ENCODE measurements at regions not wholly inside any gene's neighbourhood (a gene's known extent, or its start where the extent isn't known, plus 50 kb on each side); places are given as distances from the start of the nearest gene placed in this dataset.

DNA sequence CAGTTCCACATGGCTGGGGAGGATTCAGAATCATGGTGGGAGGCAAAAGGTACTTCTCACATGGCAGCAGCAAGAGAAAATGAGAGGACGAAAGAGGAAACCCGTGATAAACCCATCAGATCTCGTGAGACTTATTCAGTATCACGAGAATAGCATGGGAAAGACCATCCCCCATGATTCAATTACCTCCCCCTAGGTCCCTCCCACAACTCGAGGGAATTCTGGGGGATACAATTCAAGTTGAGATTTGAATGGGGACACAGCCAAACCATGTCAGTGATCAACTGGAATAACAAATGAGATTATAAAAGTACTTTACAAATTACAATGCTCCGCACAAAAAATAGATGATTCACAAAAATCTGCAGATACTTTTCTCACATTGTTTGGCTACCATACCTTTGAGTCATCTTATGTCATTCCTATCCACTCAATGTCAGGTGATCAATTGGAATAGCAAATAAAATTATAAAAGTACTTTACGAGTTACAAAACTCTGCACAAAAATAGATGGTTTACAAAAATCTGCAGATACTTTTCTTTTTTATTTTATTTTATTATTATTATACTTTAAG lies 338.9 kb downstream of the C12orf50 start:
- Mint-ChIP-seq H3K27me3 (no peaks in the 10 kb centered on the region), H3K27ac (no peak overlapping the region), H3K4me1 (no peaks in the 10 kb centered on the region), H3K4me3 (no peak overlapping the region), H3K9me3 (peaks cover 5 to 11% of the 10 kb centered on the region in 2 donors)
- DNase-seq: no peak
- no peak for ATAC-seq

DNA sequence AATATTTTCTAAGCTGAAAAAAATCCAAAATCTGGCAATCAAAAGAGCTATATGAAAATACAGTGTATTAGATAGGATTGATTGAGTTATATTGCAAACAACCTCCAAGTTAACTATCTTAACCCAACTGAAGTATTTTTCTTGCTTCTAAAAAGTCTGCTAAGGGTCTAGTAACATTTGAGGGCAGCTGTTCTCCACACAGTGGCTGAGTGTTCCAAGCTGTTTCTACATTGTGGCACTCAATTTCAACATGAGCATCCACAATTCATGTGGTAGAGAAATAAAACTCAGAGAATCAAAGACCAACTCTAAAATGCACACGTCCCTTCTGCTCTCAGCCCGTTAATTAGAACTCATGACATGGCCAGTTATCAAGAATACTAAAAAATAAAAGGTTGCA lies 340.0 kb downstream of the C12orf50 start:
- no peak for ATAC-seq
- Mint-ChIP-seq H3K27me3 (no peaks in the 10 kb centered on the region), H3K4me3 (no peak overlapping the region), H3K9me3 (peaks cover 5 to 11% of the 10 kb centered on the region in 2 donors), H3K4me1 (no peaks in the 10 kb centered on the region), H3K27ac (no peak overlapping the region)
- DNase-seq: no peak

DNA sequence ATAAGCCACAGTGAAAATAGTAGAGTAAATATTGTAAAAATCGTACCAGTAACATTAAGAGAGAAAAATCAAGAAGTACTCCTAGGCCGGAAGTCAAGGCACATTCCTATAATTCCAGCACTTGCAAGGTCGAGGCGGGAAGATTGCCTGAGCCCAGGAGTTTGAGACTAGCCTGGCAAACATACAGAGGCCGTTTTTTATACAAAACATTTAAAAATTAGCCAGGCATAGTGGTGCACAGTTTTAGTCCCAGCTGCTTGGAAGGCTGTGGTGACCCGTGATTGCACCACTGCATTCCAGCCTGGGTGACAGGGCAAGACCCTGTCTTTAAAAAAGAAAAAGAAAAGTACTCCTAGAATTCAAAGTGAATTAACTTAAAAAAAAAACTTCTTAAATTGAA lies 341.8 kb downstream of the C12orf50 start:
- Mint-ChIP-seq H3K27ac (no peak overlapping the region), H3K4me3 (no peak overlapping the region), H3K4me1 (no peaks in the 10 kb centered on the region), H3K27me3 (no peaks in the 10 kb centered on the region), H3K9me3 (no peaks in the 10 kb centered on the region)
- no peak for ATAC-seq
- no peak for DNase-seq

DNA sequence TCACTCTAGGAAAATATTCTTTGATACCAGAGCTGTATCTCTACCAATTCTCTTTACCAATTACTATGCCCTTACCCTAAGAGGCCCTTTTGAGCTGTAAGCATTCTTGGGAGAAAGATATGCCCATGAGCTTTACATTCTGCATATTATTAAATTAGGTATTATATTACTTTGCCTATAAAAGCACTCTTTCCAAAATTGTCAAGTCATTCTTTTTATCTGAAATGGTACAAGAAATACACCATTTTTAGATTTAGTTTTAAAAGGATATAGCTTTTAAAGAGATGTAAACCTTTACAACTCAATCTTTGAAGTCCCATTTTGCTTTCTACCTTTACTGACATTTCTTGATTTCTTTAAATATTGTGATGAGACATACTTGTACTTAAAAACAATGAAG lies 343.5 kb downstream of the C12orf50 start:
- H3K4me1 Mint-ChIP-seq: no peaks in the 10 kb centered on the region
- H3K27ac Mint-ChIP-seq: no peak overlapping the region
- H3K27me3 Mint-ChIP-seq: no peaks in the 10 kb centered on the region
- no peaks in the 10 kb centered on the region for H3K9me3 Mint-ChIP-seq
- DNase-seq: no peak
- H3K4me3 Mint-ChIP-seq: no peak overlapping the region
- no peak for ATAC-seq

DNA sequence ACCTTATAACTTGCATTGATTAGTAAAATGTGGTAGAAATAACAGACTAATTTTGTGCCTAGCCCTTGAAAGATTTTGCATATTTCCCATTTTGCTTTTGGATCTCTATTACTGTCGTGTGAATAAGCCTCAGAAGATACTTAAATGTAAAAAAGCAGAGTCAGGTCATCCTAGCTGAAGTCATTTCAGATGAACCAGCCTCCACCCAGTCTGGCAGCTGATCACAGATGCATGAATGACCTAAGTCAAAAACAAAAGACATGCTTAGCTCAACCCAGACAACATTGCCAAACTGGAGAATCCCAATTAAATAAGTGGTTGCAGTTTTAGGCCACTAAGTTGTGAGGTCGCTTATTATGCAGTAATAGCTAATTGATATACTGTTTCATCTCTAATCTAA lies 349.9 kb downstream of the C12orf50 start:
- H3K27me3 Mint-ChIP-seq: no peaks in the 10 kb centered on the region
- no peaks in the 10 kb centered on the region for H3K4me1 Mint-ChIP-seq
- H3K27ac Mint-ChIP-seq: no peak overlapping the region
- ATAC-seq: no peak
- H3K4me3 Mint-ChIP-seq: no peak overlapping the region
- no peak for DNase-seq
- peaks cover 0 to 5% of the 10 kb centered on the region in 2 donors for H3K9me3 Mint-ChIP-seq

DNA sequence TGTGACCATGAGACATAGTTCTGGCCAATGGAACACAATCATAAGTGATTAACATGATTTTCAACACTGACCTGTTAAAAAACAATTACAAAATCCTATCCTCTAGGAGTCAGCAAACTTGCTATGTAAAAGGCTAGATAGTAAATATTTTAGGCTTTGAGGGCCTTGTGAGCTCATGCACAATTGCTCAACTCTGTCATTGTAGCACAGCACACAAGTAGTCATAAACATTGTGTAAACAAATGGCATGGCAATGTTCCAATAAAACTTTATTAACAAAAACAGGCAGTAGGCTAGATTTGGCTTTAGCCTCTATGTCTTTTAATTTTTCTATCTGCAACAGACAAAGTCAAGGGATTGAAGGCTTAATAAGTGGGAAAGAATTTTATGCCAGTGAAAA lies 350.7 kb downstream of the C12orf50 start:
- peaks cover 0 to 5% of the 10 kb centered on the region in 2 donors for H3K9me3 Mint-ChIP-seq
- no peaks in the 10 kb centered on the region for H3K4me1 Mint-ChIP-seq
- ATAC-seq (no peak), DNase-seq (no peak)
- H3K4me3 Mint-ChIP-seq: no peak overlapping the region
- H3K27me3 Mint-ChIP-seq: no peaks in the 10 kb centered on the region
- no peak overlapping the region for H3K27ac Mint-ChIP-seq

DNA sequence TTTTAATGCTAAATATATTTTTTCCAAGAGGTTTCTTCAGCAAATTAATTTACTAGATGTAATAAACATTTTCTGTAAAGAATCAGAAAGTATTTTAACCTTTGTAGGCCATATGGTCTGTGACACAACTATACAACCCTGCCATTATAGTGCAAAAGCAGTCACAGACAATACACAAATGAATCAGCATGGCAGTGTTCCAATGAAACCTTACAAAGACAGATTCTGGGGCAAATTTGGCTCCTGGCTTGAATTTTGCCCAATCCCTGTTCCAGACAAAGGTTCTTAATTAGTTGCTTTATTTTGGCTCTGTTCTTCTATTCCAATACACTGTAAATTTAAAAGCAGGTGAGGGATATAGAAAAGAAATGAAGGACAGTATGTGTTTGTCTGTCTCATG lies 352.5 kb downstream of the C12orf50 start:
- no peak overlapping the region for H3K4me3 Mint-ChIP-seq
- peaks cover 0 to 5% of the 10 kb centered on the region in 2 donors for H3K9me3 Mint-ChIP-seq
- H3K27me3 Mint-ChIP-seq: no peaks in the 10 kb centered on the region
- no peak overlapping the region for H3K27ac Mint-ChIP-seq
- DNase-seq (no peak), ATAC-seq (no peak)
- no peaks in the 10 kb centered on the region for H3K4me1 Mint-ChIP-seq

DNA sequence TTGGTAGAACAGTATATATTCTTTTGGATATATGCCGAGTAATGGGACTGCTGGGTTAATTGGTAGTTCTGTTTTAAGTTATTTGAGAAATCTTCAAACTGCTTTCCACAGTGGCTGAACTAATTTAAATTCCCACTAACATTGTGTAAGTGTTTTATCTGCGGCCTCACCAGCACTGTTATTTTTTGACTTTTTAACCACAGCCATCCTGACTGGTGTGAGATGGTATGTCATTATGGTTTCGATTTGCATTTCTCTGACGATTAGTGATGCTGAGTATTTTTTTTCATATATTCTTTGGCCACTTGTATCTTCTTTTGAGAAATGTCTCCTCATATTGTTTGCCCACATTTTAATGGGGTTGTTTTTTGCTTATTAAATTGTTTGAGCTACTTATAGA lies 357.4 kb downstream of the C12orf50 start:
- H3K9me3 Mint-ChIP-seq: peaks cover 3 to 5% of the 10 kb centered on the region in 2 donors
- H3K27me3 Mint-ChIP-seq: no peaks in the 10 kb centered on the region
- no peak overlapping the region for H3K27ac Mint-ChIP-seq
- H3K4me1 Mint-ChIP-seq: no peaks in the 10 kb centered on the region
- ATAC-seq: no peak
- H3K4me3 Mint-ChIP-seq: no peak overlapping the region
- DNase-seq: no peak

DNA sequence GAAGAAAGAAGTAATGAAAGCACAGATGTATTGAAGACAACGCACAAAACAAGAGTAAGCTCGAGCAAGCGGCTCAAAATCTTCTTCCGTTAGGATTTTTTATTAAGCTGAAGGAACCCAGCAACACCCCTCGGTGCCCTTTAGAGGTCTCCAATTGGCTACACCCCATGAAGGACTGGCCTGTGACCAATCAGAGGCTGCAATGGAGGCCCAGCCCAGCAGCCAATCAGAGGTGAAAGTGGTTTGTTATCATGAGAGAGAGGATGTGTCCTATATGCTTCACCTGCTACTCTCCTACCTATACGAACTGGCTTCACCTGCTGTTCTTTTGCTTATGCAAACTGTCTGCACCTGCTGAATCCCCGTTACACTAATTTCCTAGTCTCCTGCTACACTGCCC lies 358.8 kb downstream of the C12orf50 start:
- no peak for ATAC-seq
- Mint-ChIP-seq H3K4me3 (no peak overlapping the region), H3K9me3 (peaks cover under 1 to 3% of the 10 kb centered on the region in 2 donors), H3K27ac (no peak overlapping the region), H3K4me1 (no peaks in the 10 kb centered on the region), H3K27me3 (no peaks in the 10 kb centered on the region)
- no peak for DNase-seq

DNA sequence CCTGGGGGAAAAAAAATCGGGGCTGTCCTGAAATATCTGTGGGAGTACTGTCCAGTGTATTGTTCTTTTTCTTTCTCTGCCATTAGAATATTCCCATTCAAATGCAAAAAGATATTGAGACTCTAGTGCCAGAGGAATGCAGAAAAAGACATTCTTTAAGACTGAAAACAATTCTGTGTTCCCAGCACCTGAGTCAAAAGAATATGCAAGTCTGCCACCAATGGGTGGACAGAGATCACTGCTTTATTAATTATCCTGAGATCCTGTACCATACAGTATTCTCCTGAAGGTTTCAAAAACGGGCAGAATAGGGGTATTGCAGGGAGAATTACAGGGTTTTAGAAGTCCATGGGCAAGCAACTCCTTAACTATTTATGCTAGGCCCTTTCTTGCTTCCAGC lies 361.8 kb downstream of the C12orf50 start:
- Mint-ChIP-seq H3K27ac (no peak overlapping the region), H3K9me3 (peaks cover 0 to 3% of the 10 kb centered on the region in 2 donors), H3K4me1 (peaks cover 4% of the 10 kb centered on the region), H3K4me3 (no peak overlapping the region), H3K27me3 (no peaks in the 10 kb centered on the region)
- ATAC-seq (no peak), DNase-seq (no peak)

DNA sequence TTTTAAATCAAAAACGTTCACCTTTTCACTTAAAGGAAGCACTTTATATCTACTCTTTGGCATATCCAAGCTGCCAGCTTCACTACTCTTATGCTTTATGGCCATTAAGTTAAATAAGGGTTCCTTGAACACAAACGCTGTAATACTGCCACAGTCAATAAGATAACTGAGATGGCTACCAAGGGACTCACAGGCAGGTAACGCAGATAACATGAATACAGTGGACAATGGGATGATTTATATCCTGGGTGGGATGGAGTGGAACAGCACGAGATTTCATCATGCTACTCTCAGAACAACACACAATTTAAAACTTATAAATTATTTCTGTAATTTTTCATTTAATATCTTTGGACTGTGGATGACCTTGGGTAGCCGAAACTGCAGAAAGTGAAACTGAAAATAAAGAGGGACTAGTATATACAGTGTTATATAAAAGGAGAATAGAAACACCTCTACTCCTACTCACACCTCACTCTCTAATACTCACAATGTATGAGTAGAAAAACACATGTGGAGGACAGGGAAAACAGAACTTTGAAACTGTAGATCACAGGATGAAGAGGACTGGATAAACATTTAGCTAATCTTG lies 367.3 kb downstream of the C12orf50 start:
- Mint-ChIP-seq H3K27me3 (no peaks in the 10 kb centered on the region), H3K4me3 (no peak overlapping the region), H3K9me3 (no peaks in the 10 kb centered on the region), H3K27ac (no peak overlapping the region), H3K4me1 (peaks cover 11% of the 10 kb centered on the region)
- ATAC-seq: peak; percentile 46
- DNase-seq: no peak

DNA sequence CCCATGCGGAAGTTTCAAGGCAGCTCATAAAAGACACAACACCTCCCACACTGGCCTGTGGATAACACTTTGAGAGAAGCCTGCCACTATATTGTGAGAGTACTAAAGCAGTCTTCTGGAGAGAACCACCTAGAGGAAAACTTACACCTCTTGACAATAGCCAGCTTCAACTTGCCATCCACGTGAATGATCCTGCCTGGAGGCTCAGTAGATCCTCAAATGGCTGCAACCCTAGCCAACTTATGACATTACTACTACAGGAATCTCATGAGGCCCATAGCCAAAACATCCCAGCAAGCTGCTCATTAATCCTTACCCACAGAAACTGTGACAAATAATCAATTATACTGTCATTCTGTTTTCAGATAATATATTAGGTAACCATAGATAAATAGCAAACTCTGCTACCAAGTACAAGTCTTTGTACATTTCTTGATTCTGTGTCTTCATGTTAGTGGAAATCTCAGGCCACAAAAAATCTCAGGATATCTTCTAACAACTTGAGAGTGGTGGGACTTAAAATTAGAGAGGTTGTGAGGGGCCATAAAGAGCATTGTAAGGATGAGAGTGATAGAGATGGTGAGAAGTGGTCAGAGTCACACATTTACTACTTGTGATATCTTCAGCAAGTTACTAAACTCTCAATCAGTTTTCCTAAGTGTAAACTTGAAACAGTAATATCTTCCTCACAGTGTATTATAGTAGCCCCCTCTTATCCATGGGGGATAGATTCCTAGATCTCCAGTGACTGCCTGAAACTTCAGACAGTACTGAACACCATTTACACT lies 368.0 kb downstream of the C12orf50 start:
- Mint-ChIP-seq H3K9me3 (no peaks in the 10 kb centered on the region), H3K27ac (no peak overlapping the region), H3K4me3 (no peak overlapping the region), H3K27me3 (no peaks in the 10 kb centered on the region), H3K4me1 (peaks cover 11% of the 10 kb centered on the region)
- DNase-seq (no peak), ATAC-seq (no peak)

DNA sequence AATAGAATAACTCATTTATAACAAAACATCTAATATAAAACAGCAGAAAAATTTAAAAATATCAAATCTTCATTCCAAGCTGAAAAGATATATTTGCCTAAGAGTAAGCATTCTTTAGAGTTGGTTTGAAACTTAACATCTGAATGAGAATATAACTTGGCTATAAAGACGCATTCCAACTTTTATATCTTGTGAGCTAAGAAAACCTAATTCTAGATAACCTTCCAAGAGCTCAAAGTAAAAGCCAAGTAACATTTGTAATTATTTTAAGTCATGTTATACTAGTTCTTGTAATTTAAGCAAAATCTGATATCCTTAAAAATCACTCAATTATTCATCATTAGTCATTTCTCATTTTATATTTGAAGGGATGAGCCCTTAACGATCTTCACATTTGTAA lies 368.9 kb downstream of the C12orf50 start:
- no peak for DNase-seq
- Mint-ChIP-seq H3K4me3 (no peak overlapping the region), H3K4me1 (peaks cover 11% of the 10 kb centered on the region), H3K27me3 (no peaks in the 10 kb centered on the region), H3K9me3 (no peaks in the 10 kb centered on the region), H3K27ac (no peak overlapping the region)
- ATAC-seq: no peak

DNA sequence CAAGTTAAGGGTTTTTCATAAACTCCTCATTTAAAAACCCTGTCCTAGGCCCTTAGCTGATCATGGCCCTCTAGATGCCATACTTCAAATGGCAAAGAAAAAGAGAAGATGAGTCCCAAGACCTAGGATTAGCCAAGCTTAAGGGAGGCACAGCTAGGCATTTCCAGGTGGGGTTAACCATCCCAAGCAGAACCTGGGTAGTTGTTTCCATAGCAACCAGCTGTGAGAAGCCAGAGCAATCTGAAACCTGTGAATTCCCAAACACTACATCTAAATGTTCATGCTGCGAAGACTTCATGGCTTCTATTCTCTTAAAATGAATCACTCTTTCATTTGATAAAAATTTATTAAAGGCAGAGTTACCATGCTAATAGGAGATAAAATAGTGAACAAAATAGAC lies 372.9 kb downstream of the C12orf50 start:
- ATAC-seq (no peak), DNase-seq (no peak)
- no peak overlapping the region for H3K27ac Mint-ChIP-seq
- no peak overlapping the region for H3K4me3 Mint-ChIP-seq
- H3K27me3 Mint-ChIP-seq: no peaks in the 10 kb centered on the region
- H3K4me1 Mint-ChIP-seq: no peaks in the 10 kb centered on the region
- H3K9me3 Mint-ChIP-seq: peaks cover 0 to 5% of the 10 kb centered on the region in 2 donors

DNA sequence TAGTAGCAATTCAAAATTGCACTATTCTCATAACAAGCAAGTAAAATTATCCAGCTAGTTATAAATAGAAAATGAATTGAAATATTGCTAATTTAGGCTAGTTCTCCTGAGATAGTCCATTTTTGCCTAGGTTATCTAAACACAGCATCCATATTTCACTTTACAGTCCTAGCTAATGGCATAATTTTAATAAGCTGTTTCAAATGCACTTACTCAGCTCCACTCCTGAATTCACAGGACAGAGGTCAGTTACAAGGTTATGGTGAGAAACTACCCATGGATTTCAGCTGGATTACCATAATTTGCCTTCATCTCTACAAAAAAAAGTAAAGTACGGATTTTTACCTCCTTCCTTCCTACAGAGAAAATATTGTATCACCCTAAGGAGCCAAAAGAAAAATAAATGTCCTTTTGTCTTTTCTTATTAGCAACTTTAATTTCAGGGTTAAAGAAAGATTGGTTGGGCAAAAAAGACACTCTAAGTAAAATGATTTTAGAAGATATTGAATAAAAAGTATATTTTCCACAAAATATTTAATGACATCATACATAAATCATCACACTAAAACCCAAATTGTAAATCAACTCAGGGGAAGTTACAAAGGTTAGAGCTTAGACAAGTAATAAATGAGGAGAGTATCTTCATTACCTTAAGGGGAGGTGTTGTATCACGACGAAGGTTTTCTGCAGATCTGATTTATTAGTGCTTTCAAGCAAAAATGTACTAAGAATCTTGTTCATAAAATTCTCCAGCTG lies 377.4 kb downstream of the C12orf50 start:
- no peak for DNase-seq
- H3K9me3 Mint-ChIP-seq: peaks cover 0 to 5% of the 10 kb centered on the region in 2 donors
- no peak overlapping the region for H3K27ac Mint-ChIP-seq
- H3K4me1 Mint-ChIP-seq: no peaks in the 10 kb centered on the region
- H3K27me3 Mint-ChIP-seq: no peaks in the 10 kb centered on the region
- ATAC-seq: no peak
- H3K4me3 Mint-ChIP-seq: no peak overlapping the region

DNA sequence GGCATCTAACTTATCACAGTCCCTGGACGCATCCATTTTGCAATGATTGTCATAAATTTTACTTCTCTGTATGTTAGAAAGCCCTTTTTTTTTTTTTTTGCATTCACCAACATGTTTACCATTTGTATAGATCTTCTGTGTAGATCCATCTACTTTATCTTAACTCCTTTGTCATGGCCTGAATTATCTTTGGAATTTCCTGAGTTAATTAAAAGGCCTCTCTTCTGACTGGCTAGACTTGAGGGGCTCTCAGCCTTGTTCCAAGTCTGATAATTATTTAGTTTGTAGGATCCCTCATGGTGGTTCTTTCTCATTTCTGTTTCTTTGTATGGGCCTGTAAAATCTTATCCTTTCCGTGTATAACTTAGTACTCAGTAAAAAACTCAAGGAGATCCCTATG lies 387.0 kb downstream of the C12orf50 start:
- ATAC-seq (no peak), DNase-seq (no peak)
- Mint-ChIP-seq H3K27ac (no peak overlapping the region), H3K27me3 (no peaks in the 10 kb centered on the region), H3K9me3 (no peaks in the 10 kb centered on the region), H3K4me3 (no peak overlapping the region), H3K4me1 (no peaks in the 10 kb centered on the region)
